GM19463 (cell line): ENCODE measurements at regions not wholly inside any gene's neighbourhood (a gene's known extent, or its start where the extent isn't known, plus 50 kb on each side); places are given as distances from the start of the nearest gene placed in this dataset.

ENCODE experiments used
- ATAC-seq: cut with Tn5 transposase; IDR thresholded peaks from one replicate; pipeline ENCODE4 v1.9.1; 2021; ENCODE audit warnings: mild to moderate bottlenecking, moderate library complexity; ENCODE audit not compliant: unreplicated experiment

DNA sequence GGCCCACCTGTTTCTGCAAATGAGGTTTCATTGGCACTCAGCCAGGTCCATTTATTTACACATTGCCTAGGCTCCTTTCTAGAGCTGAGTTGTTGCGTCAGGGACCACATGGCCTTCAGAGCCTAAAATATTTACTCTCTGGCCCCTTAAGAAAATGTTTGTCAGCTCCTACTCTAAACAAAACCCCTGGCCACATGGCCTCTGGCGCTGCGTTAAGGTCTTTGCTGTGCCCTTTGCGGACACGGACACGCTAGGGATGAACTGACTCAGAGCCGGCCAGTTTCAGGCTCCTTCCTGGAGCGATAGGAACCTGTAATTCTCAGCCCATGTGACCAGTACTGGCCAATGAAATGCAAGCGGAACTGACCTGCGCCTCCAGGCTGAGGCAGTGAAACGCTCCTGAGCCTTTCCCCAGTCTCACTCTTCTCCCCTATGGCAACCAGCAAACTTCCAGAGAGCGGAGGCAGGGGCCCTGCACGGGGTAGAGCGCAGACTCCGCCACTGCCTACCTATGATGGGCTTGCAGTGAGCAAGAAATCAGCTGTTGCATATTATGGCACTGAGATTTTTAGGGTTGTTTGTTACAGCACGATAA is 160.3 kb downstream of the ETS2 start:
- ATAC-seq, result no peak

DNA sequence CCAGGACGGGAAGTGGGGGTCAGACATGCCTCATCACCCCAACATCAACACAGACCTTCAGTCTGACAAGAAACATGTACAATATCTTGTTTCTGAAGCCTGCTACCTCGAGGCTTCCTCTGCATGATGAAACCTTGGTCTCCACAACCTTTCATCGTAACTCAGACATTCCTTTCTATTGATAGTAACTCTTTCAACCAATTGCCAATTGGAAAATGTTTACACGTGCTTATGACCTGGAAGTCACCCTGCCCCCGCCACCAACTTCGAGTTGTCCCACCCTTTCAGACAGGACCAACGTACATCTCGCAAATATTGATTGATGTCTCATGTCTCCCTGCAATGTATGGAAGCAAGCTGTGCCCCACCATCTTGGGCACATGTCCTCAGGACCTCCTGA is 159.5 kb downstream of the ETS2 start:
- no peak for ATAC-seq

DNA sequence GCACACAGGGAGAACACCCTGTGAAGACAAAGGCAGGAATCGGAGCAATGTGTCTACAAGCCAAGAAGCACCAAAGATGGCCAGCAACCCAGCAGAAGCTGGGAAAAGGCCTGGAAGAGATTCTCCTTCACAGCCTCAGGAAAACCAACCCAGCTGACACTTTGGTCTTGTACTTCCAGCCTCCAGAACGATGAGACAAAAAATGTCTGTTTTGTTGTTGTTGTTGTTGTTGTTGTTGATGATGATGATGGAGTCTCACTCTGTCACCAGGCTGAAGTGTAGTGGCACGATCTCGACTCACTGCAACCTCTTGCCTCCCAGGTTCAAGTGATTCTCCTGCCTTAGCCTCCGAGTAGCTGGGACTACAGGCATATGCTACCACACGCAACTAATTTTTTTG is 157.3 kb downstream of the ETS2 start:
- ATAC-seq, result no peak

DNA sequence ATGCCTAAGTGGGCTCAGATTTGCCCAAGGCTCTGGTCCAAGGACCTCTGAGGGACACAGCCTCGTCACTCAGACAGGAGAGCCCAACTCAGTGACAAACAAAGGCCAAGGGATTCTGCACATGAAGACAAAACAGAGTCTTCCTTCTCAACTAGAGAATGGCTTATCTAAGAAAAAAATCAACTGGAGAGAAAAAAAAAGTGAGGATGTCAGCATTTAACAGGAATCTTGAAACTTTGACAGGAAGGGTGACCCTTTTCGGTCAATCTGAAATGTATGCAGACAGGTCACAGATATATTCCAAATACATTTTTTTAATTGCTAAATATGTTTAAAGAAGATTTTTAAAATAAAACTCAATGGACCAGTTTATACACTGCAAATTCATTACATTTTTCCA is 154.5 kb downstream of the ETS2 start:
- no peak for ATAC-seq

DNA sequence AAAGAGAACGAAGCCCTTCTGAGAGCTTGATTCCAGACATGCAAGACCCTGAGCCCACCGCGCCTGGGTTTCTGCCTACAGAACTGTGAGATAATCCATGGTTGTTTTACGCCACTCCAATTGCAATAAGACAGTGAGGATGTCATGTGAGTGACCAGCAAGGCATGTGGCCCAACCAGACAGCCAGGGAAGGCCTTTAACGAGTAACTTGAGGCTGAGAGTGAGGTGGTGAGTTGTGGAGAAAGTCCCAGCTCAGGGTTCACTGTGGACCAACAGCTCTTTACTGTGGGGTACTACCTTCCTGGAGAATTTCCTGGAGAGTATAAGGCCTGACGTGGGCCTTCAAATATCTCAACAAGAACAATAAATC is 153.9 kb downstream of the ETS2 start:
- ATAC-seq, result no peak

DNA sequence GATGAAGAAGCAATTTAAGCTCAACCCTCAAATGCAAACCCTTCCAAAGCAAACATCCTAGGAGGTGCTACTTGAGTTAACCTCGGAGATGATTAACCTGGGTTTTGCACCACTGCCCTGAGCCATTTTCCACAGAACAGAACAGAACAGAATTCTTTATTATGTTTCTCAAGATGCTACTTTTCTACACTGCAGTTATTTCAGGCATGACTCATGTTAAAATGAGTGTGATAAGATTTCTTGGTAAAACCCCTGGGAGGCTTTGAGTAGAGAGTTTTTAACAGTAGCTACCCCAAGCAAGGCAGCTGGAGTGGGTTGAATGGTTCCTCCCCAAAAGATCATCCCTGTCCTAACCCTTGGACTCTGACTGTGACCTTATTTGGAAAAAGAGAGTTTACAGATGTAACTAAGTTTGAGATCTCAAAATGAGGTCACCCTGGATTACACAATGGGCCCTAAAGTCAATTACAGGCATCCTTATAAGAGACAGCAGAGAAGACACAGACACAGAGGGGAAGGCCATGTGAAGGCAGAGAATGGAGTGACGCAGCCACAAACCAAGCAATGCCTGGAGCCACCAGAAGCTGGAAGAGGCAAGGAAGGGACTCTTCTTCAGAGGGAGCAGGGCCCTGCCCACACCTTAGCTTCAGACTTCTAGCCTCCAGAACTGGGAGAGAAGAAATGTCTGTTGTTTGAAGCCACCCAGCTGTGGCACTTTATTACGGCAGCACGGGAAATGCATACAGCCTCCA is 153.4 kb downstream of the ETS2 start:
- ATAC-seq, result peak; percentile 65

DNA sequence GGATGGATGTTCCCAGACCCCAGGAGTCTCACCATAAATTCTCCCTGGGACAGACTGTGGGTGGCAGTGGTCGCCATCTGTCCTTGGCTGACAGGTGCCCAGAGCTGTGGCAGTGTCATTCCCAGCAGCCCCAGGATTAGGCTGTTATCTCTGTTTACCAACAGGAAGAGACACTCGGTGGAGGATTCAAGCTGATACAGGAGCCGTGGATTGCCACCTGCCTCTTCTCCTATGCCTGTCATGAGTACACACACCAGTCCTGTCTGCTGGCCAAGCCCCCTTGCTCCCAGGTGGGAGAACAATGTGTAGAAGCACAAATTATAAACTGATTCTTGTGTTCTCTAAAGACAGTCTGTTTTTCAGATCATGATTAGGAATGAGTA is 152.6 kb downstream of the ETS2 start:
- no peak for ATAC-seq

DNA sequence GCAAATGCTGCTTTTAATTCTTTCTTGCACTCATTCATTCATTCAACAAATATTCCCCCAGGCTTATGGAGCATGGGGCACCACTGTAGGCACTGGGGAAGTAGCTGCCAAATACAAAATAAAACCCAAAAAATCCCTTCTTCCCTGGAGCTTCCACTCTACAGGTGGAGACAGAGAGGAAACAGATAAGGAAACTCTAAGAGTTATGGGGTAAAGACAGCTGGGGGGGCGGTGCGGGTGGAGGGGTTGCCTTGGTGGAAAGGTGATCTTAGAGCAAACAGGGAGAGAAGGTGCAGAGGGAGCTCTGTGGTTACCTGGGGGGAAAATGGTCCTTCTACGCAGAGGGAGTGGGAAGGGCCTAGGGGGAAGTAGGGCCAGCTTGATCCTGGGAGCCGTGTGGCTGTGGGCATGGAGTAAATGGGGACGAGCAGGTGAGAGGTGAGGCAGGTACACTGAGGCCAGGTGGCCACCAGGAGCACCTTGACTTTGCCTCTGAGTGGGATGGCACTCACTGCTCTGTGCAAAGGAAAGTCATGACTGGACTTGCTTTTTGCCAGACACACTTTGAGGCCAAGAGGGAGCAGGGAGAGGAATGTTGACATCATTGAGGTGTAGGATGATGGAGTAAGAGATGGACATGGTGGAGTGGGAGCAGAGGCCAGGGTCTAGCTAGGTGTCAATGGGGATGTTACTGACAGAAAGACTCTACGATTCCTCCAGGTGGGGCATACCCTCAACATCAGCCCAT is 152.0 kb downstream of the ETS2 start:
- no peak for ATAC-seq

DNA sequence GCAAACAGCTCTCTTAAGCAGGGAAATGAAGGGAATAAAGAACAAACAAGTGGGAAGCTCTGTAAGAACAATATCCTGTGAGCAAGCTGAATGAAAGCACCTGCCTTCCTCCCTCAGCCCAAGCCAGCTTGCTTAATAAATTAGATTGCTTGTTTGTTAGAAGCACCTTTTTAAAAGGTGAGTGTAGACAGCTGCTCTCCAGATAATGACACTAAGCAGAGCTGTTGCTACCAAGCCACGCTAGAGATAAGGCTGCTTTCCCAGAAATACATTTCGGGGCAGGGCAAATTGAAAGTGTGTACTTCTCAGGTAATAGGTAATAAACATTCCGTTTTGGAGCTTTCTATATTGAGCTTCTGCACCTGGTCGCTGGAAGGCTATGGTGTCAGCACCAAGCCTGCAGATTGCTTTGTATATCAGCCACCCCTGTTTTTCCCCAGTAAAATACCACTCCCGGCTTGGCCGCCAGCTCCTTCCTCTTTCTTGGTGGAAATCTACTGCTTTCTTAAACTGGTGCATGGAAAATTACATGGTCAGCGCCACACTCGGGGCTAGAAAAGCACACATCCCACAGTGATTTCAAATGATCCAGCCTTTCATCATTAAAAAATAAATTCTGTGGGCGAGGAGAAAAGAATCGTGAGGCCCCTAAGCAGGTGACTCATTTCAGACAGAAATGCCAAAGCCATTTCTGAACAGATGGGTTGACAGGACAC is 151.3 kb downstream of the ETS2 start:
- no peak for ATAC-seq

DNA sequence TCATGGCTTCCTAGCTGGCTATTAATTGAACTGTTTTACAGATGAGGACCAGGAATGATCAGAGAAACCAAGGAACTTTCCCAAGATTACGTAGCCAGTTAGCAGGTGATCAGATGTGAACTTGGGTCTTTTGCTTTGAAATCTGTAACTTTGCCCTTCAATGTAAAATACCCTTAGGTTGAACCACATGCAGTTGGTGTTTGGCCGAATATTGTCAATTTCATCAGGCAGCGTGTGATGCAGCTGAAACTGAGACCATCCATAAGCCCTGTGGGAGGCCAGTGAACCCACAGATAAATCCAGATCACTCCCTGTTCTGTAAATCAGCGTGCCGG is 150.8 kb downstream of the ETS2 start:
- ATAC-seq, result no peak

DNA sequence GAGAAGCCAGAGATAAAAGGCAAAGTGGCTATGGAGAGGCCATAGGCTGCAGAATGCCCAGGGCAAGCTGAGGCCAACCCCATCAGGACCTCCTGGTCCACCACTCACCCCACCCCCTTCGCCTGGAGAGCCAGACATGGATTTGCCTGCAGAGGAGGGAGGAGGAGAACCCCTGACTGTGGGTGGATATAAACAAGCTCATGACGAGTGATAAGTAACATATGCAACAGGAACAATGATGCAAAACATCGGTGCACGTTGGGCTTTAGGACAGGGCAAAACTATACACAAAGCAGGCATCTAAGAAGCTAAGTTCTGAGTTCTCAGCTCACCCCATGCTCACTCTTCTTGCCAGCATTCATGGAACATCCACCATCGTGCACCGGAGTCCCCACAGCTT is 150.3 kb downstream of the ETS2 start:
- ATAC-seq, result no peak

DNA sequence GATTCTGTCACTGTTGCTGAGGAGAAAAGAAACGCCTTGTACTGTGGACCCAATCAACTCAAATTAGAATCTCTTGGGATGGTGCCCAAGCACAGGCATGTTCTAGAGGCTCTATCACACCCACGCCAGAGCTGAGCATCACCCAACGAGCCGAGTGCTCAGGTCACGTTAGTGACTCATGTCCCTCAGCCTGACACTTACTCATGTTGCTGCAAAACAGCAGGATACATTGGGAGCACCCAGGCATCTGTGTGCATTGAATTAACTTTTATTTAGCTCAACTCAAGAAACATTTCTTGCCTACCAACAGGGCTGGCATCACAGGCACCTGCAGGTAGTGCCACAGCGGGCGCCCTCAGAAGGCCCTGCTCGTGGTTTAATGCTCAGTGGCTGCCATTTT is 149.8 kb downstream of the ETS2 start:
- ATAC-seq, result no peak

DNA sequence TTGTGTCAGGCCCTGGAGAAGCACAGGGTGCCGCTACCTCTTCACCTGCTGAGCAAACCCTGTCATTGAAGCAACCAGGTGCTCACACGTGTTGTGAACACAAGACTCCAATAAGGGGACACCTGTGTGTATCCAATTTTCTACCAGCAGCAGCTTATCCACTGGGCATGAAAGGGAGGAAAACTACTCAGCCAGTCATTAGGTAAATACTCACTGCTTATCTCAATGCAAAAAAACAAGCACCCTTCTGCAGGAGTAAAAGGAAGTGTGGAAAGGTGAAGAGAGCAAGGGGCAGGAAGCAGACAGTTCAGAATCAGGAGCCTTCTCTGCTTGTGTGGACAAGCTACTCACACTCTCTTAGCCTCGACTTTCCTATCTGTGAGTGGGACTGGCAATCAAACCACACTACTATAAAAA is 148.9 kb downstream of the ETS2 start:
- no peak for ATAC-seq

DNA sequence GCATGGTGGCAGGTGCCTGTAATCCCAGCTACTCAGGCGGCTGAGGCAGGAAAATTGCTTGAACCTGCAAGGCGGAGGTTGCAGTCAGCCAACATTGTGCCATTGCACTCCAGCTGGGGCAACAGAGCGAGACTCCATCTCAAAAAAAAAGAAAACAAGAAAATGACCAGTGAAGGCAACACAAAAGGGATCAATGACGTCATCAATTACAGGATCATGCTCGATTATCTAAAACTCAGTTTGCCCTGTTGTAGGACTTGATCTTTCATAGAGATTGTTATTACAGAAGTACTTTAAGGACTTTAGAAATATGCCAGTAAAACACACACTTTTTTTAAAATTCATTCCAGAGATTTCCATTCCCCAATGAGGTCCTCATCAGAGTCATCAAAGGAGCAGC is 147.8 kb downstream of the ETS2 start:
- no peak for ATAC-seq

DNA sequence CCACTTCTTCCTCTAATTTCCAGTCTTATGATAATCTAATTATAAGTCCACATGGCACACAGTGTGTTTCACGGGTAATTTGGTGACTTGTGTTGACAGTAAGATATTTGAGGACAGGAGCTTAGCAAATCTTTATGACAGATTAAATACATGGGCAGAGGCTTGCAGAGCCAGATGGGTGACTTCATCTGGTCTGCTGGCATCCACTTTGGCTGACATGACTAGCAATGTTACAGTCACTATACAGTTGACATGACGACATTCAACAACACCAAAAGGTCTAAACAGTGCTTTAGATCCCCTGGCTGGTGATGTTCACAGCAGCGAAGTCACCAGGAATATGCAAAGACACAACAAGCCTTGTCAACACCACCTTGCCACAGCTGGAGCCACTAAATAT is 147.2 kb downstream of the ETS2 start:
- ATAC-seq, result no peak

DNA sequence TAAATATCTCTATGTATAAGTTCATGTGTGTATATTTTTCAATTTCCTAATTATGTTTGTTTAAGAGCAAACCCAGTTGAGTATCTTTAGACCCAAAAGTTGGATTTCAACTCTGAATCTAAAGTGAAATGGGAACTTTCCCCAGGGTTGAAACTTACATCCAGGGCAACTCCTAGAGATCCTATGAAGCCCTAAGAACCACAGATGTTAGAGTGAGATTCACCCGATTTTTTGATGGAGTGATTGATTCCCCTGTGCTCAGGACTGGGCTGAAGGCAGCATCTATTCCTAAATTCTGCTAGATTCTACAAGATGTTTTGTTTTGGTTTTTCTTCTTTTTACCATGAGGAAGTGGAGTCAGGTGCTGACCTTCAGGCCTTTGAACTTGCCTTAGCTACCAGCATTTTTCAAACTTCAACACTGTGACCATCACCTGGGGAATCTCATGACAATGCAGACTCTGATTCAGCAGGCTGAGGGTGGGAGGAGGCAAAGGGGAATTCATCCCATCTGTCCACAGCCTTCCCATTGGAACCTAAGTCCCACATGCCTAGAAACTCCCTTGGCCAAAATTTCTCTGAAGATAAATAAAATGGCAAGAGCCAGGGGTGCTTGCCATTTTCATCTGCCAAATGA is 145.5 kb downstream of the ETS2 start:
- ATAC-seq, result no peak

DNA sequence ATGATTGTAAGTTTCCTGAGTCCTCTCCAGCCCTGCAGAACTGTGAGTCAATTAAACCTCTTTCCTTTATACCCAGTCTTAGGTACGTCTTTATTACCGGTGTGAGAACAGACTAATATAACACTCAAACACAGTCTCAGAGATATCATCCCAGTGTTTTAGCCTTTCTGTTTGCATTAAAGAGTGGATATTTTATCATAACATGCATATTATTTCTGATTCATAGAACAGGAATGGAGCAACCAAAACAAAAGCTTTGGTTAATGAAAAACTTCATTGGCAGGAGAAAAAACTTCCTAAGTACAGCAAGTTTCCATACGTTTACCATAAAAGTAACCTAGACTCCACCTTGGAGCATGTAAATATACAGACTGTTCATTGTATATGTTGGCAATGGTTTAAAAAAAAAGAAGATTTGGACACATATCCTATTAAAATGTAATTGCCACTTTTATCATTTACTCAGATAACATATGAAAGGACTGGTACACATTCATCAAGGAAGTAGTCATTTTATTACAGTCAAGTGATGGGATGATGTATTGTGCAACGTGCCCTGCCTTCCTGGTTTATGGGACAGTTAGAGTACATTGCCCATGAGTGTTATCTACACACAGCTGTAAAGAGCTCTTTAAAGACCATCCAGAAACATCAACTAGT is 144.8 kb downstream of the ETS2 start:
- no peak for ATAC-seq

DNA sequence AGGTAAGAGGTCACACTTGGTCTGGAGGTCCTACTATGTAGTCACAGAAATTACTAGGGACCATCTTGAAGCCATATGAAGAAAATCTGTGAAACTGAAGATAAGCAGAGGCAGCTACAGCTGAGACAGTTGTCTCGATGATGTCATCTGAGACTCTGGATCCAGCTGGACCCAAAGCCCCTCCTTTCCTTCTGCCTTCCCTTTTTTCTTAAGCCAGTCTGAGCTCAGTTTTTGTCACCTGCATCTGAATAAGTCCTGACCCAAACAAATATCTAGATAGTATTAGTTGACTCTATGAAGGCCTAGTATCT is 143.3 kb downstream of the ETS2 start:
- no peak for ATAC-seq

DNA sequence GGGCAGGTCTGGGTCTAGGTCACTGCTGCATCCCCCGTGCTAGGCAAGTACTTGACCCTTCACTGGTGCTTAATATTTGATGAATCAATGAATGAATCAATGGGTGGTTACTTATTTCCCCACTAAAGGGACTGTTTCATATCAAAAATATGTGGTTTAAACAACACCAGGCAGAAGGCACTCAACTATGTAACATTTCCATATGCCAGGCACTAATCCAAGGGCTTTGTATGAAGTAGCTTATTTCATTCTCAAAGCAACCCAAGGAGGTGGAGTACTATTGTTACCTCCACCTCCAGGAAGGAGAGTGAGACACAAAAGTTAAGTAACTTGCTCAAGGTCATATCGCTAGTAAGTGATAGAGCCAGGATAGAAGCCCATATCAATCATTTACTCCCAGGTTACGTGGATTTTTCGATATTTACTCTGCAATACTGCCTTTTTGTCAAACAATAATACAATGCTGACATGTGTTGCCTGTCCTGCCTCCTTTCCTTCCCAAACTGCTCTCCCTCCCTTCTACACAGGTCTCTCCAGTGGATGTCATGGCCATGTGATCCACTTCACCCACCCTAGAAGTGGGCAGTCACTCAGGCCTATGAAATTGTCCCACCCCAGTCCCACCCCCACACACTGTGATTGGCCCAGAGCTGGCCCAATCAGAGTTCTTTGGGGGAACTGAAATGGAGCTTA is 142.8 kb downstream of the ETS2 start:
- ATAC-seq, result no peak

DNA sequence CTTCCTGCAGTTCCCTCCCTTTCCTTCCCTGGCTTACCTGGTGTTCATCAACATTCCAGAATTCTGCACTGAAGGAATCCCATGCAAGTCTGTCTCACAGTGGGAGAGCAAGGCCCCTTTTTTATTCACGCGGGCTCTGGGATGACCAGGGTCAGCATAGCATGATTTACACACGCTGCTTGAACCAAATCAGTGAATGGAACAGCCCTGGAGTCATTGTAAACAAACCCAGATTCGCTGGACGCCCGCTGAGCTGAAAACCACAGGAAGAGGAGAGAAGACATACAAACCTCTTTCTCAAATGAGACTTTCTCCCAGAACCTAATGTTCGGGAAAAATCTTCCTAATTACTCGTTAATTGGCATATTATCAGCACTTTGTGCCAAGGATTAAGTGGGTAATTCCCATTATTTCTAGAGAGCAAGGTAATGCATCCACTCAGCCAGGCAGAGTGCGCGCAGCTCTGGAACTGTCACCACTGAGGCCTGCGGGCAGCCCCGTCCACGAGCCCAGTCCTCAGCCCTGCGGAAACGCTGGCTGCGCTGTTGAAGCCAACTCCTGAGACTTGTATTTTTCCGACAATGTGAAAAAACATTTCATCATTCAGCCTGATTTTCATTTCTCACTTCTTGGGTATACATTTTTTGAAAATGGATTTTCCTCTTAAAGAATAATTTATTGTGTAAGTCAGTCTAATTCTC is 140.0 kb downstream of the ETS2 start:
- ATAC-seq, result no peak
